ENCODE measurements at regions not wholly inside any gene's neighbourhood (a gene's known extent, or its start where the extent isn't known, plus 50 kb on each side); places are given as distances from the start of the nearest gene placed in this dataset.

- Histone ChIP-seq H3K27me3 (no peaks in the 10 kb centered on the region), H3K4me3 (no peak overlapping the region), H3K9me3 (no peaks in the 10 kb centered on the region), H3K27ac (no peak overlapping the region), H3K36me3 (no peaks in the 10 kb centered on the region), H3K4me1 (peaks cover 0 to 19% (median 10%) of the 10 kb centered on the region in 4 donors)
- in situ Hi-C loops (cut with MboI; ENCODE audit: low pct_ligation_motif_present in 1 of 4, low pct_unique_long_range_greater_than_20kb in 1 of 4, low sequenced_read_pairs in 3 of 4) (no loop called here), intact Hi-C loops (cut with DNase I; ENCODE audit: low total_unique reads) (no loop called here)
- no peak for DNase-seq
- no peak for TF ChIP-seq CTCF (IDR thresholded peaks at IDR 0.05)
- TF ChIP-seq POLR2A (IDR thresholded peaks at IDR 0.05): no peak
- no peak for TF ChIP-seq POLR2AphosphoS5 (IDR thresholded peaks at IDR 0.05)
- TF ChIP-seq EP300 (IDR thresholded peaks at IDR 0.05; ENCODE audit: low read depth): no peak
These were observed 258.4 kb downstream of the SPRY2 start for GRCh38 chr13:80082396-80083080.

- no peak for TF ChIP-seq CTCF (IDR thresholded peaks at IDR 0.05)
- TF ChIP-seq POLR2AphosphoS5 (IDR thresholded peaks at IDR 0.05): no peak
- TF ChIP-seq EP300 (IDR thresholded peaks at IDR 0.05; ENCODE audit: low read depth): no peak
- TF ChIP-seq POLR2A (IDR thresholded peaks at IDR 0.05): no peak
- no peaks in the 10 kb centered on the region for H3K36me3 ChIP-seq
- no peaks in the 10 kb centered on the region for H3K9me3 ChIP-seq
- H3K4me3 ChIP-seq: no peak overlapping the region
- H3K4me1 ChIP-seq: peaks cover 0 to 11% (median 2%) of the 10 kb centered on the region in 4 donors
- no peaks in the 10 kb centered on the region for H3K27me3 ChIP-seq
- intact Hi-C loops (cut with DNase I; ENCODE audit: low total_unique reads) (no loop called here), in situ Hi-C loops (cut with MboI; ENCODE audit: low pct_ligation_motif_present in 1 of 4, low pct_unique_long_range_greater_than_20kb in 1 of 4, low sequenced_read_pairs in 3 of 4) (no loop called here)
- H3K27ac ChIP-seq: no peak overlapping the region
- DNase-seq: no peak
- 65 to 73% methylated on average over 2 to 4 of the region's 4 CpGs for WGBS, 2 donors (ENCODE audit: low coverage in 1 of 2)
These were observed 266.1 kb downstream of the SPRY2 start for GRCh38 chr13:80074811-80075210.

DNA sequence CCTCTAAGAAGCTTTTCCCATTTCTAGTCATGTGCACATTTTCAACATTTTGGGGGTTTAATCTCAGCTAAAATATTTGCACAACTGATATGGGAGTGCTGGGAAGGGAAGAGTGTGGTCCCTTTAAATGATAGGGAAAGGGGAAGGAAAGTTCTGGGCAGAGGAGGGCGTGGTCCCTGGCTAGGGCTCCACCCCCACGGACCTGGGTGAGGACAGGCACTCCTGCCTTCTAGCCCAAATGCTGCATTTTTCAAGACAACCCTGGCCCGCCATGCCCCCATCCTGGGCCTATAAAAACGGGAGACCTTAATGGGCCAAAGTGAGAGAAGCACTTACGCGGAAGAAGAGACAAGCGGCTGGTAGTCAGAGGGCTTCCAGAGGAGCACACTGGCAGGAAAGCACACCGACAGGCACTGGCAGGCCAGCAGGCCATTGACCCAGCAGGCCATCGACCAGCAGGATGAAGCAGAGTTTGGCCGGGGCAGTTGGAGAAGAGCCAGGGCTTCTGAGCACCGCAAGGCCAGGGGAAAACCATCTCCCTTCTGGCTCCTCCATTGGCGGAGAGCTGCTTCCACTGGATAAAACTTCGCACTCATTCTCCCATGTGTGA is 266.7 kb downstream of the SPRY2 start:
- no peaks in the 10 kb centered on the region for H3K27me3 ChIP-seq
- no peaks in the 10 kb centered on the region for H3K9me3 ChIP-seq
- TF ChIP-seq POLR2A (IDR thresholded peaks at IDR 0.05) (no peak), POLR2AphosphoS5 (IDR thresholded peaks at IDR 0.05) (no peak), CTCF (IDR thresholded peaks at IDR 0.05) (no peak), EP300 (IDR thresholded peaks at IDR 0.05; ENCODE audit: low read depth) (no peak)
- no peak overlapping the region for H3K4me3 ChIP-seq
- intact Hi-C loops (cut with DNase I; ENCODE audit: low total_unique reads): no loop called here
- H3K36me3 ChIP-seq: no peaks in the 10 kb centered on the region
- in situ Hi-C loops (cut with MboI; ENCODE audit: low pct_ligation_motif_present in 1 of 4, low pct_unique_long_range_greater_than_20kb in 1 of 4, low sequenced_read_pairs in 3 of 4): no loop called here
- peaks cover 0 to 12% (median 4%) of the 10 kb centered on the region in 4 donors for H3K4me1 ChIP-seq
- 89% methylated on average over 13 of the region's 13 CpGs; no CpG with 5 or more reads in 1 of the 2 donors for WGBS, 2 donors (ENCODE audit: low coverage in 1 of 2)
- no peak overlapping the region for H3K27ac ChIP-seq
- DNase-seq: no peak

DNA sequence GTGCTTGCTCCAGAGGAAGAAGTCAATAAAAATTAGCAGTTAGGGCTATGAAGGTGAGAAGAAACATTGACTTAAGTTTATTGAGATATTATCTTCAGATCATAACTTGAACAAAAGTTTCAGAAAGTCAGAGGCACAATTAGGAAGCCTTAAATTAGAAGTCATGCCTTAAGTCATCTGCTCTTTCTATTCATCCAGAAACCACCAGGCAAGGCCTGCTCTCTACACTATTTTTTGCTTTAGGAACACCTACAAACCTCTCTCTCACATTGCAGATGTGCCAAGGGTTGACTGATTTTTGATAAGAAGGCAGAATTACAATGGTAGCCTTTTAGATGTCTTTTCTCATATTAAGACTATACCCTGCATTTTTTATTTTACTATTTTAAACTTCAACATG is 268.7 kb downstream of the SPRY2 start:
- peaks cover 0 to 12% (median 4%) of the 10 kb centered on the region in 4 donors for H3K4me1 ChIP-seq
- no peak overlapping the region for H3K4me3 ChIP-seq
- no peaks in the 10 kb centered on the region for H3K36me3 ChIP-seq
- no peaks in the 10 kb centered on the region for H3K9me3 ChIP-seq
- in situ Hi-C loops (cut with MboI; ENCODE audit: low pct_ligation_motif_present in 1 of 4, low pct_unique_long_range_greater_than_20kb in 1 of 4, low sequenced_read_pairs in 3 of 4) (no loop called here), intact Hi-C loops (cut with DNase I; ENCODE audit: low total_unique reads) (no loop called here)
- no peak overlapping the region for H3K27ac ChIP-seq
- H3K27me3 ChIP-seq: no peaks in the 10 kb centered on the region
- TF ChIP-seq CTCF (IDR thresholded peaks at IDR 0.05) (no peak), POLR2A (IDR thresholded peaks at IDR 0.05) (no peak), EP300 (IDR thresholded peaks at IDR 0.05; ENCODE audit: low read depth) (no peak), POLR2AphosphoS5 (IDR thresholded peaks at IDR 0.05) (no peak)
- DNase-seq: no peak

All from transverse colon (tissue), 4 donors.